Tibial nerve (tissue), 4 donors: ENCODE measurements at regions not wholly inside any gene's neighbourhood (a gene's known extent, or its start where the extent isn't known, plus 50 kb on each side); places are given as distances from the start of the nearest gene placed in this dataset.

Experiments
- DNase-seq, 2 donors: peaks; one replicate each; pipeline ENCODE4 v3.0.0-alpha.2; 2019; ENCODE audit warnings: low spot score in 2 of 2
- H3K27ac ChIP-seq, 4 donors: fragments of 200-600 bp; sonication (generic) in 3 of 4; one replicate each; pipeline ENCODE4 v1.5.1; 2017 to 2019; ENCODE audit warnings: mild to moderate bottlenecking in 1 of 4
- H3K27me3 ChIP-seq, 2 donors: fragments of 200-600 bp; sonication (generic) in 1 of 2; one replicate each; pipeline versions ENCODE4 v1.5.1 to v1.6.0; 2017 to 2019
- H3K36me3 ChIP-seq, 3 donors: fragments of 200-600 bp; sonication (generic); one replicate each; pipeline ENCODE4 v1.5.1; 2018 to 2019
- H3K4me1 ChIP-seq, 4 donors: fragments of 200-600 bp; sonication (generic) in 3 of 4; one replicate each; pipeline ENCODE4 v1.5.1; 2017 to 2019
- H3K4me3 ChIP-seq, 4 donors: fragments of 200-600 bp; sonication (generic) in 3 of 4; one replicate each; pipeline ENCODE4 v1.5.1; 2017 to 2019; ENCODE audit warnings: mild to moderate bottlenecking in 1 of 4, moderate library complexity in 1 of 4
- H3K9me3 ChIP-seq, 4 donors: fragments of 200-600 bp; sonication (generic) in 3 of 4; one replicate each; pipeline ENCODE4 v1.5.1; 2017 to 2019
- CTCF ChIP-seq, 5 experiments: fragments of 200-600 bp in 3 of 5; fragments of 450-650 bp in 2 of 5; sonication (generic) in 3 of 5; IDR thresholded peaks; one replicate each; pipeline ENCODE4 v1.5.1; 2016 to 2019; ENCODE audit warnings: antibody characterized with exemption in 5 of 5, mild to moderate bottlenecking in 3 of 5, moderate library complexity in 2 of 5
- EP300 ChIP-seq, 2 donors: sonication (generic); formaldehyde crosslinking; IDR thresholded peaks; one replicate each; pipeline ENCODE4 v1.6.1; 2017; ENCODE audit warnings: antibody characterized with exemption in 2 of 2, mild to moderate bottlenecking in 1 of 2
- POLR2A ChIP-seq, 2 donors: fragments of 450-650 bp; IDR thresholded peaks; one replicate each; pipeline ENCODE4 v1.6.1; 2017; ENCODE audit warnings: antibody characterized with exemption in 2 of 2, mild to moderate bottlenecking in 2 of 2, moderate library complexity in 2 of 2
- WGBS, 2 donors: methylation state at CpG; one replicate each; pipeline ENCODE4 v1.1.5; 2018; 5-methylcytosine and 5-hydroxymethylcytosine counted together

- DNase-seq = no peak
- TF ChIP-seq POLR2A (IDR thresholded peaks at IDR 0.05) = no peak
- no peak for TF ChIP-seq CTCF (IDR thresholded peaks at IDR 0.05)
- no peak for TF ChIP-seq EP300 (IDR thresholded peaks at IDR 0.05)
- no peaks in the 10 kb centered on the region for H3K27me3 ChIP-seq
- no peak overlapping the region for H3K4me3 ChIP-seq
- 79% methylated on average over 2 of the region's 2 CpGs for WGBS, 2 donors
- H3K36me3 ChIP-seq = no peaks in the 10 kb centered on the region
- H3K9me3 ChIP-seq = no peaks in the 10 kb centered on the region
- no peaks in the 10 kb centered on the region for H3K4me1 ChIP-seq
- no peak overlapping the region for H3K27ac ChIP-seq
Observed at GRCh38 chr12:126538888-126539287, 1473.7 kb downstream of the AACS start.

- Histone ChIP-seq H3K27me3 (no peaks in the 10 kb centered on the region), H3K36me3 (no peaks in the 10 kb centered on the region), H3K9me3 (no peaks in the 10 kb centered on the region), H3K4me3 (no peak overlapping the region), H3K27ac (no peak overlapping the region), H3K4me1 (no peaks in the 10 kb centered on the region)
- no peak for DNase-seq
- WGBS, 2 donors = 49 to 52% methylated on average over 4 of the region's 4 CpGs
- no peak for TF ChIP-seq EP300 (IDR thresholded peaks at IDR 0.05)
- TF ChIP-seq POLR2A (IDR thresholded peaks at IDR 0.05) = no peak
- no peak for TF ChIP-seq CTCF (IDR thresholded peaks at IDR 0.05)
Observed at GRCh38 chr12:126545411-126545810, 1480.2 kb downstream of the AACS start.

GRCh38 chr12:126547905-126548304 is 1482.7 kb downstream of the AACS start:
- no peaks in the 10 kb centered on the region for H3K9me3 ChIP-seq
- 45 to 58% methylated on average over 10 of the region's 10 CpGs for WGBS, 2 donors

GRCh38 chr12:126551869-126552268 is 1486.6 kb downstream of the AACS start:
- no peak for DNase-seq
- H3K9me3 ChIP-seq = peaks cover 0 to 15% (median 0%) of the 10 kb centered on the region in 4 donors
- H3K27ac ChIP-seq = no peak overlapping the region
- no peaks in the 10 kb centered on the region for H3K27me3 ChIP-seq
- TF ChIP-seq CTCF (IDR thresholded peaks at IDR 0.05) (no peak), POLR2A (IDR thresholded peaks at IDR 0.05) (no peak), EP300 (IDR thresholded peaks at IDR 0.05) (no peak)
- no peak overlapping the region for H3K4me3 ChIP-seq
- H3K36me3 ChIP-seq = no peaks in the 10 kb centered on the region
- 39 to 47% methylated on average over 4 of the region's 4 CpGs for WGBS, 2 donors
- H3K4me1 ChIP-seq = no peaks in the 10 kb centered on the region

More at GRCh38 chr12:126547905-126548304, 1482.7 kb downstream of the AACS start:
- Histone ChIP-seq H3K36me3 (no peaks in the 10 kb centered on the region), H3K4me1 (no peaks in the 10 kb centered on the region), H3K27ac (no peak overlapping the region), H3K4me3 (no peak overlapping the region), H3K27me3 (no peaks in the 10 kb centered on the region)
- no peak for DNase-seq
- TF ChIP-seq CTCF (IDR thresholded peaks at IDR 0.05) = no peak
- no peak for TF ChIP-seq POLR2A (IDR thresholded peaks at IDR 0.05)
- no peak for TF ChIP-seq EP300 (IDR thresholded peaks at IDR 0.05)

GRCh38 chr12:126554625-126555024 is 1489.4 kb downstream of the AACS start:
- H3K36me3 ChIP-seq = no peaks in the 10 kb centered on the region
- no peaks in the 10 kb centered on the region for H3K27me3 ChIP-seq
- 77 to 78% methylated on average over 7 of the region's 7 CpGs for WGBS, 2 donors
- TF ChIP-seq CTCF (IDR thresholded peaks at IDR 0.05) (no peak), EP300 (IDR thresholded peaks at IDR 0.05) (no peak), POLR2A (IDR thresholded peaks at IDR 0.05) (no peak)
- DNase-seq = no peak
- no peaks in the 10 kb centered on the region for H3K4me1 ChIP-seq
- no peak overlapping the region for H3K27ac ChIP-seq
- H3K4me3 ChIP-seq = no peak overlapping the region
- peaks cover 0 to 15% (median 0%) of the 10 kb centered on the region in 4 donors for H3K9me3 ChIP-seq
